Superior temporal gyrus (tissue), 1 donor: ENCODE measurements at regions not wholly inside any gene's neighbourhood (a gene's known extent, or its start where the extent isn't known, plus 50 kb on each side); places are given as distances from the start of the nearest gene placed in this dataset.

Experiments used
- DNase-seq: peaks from one replicate; pipeline ENCODE4 v3.0.0-alpha.2; 2016; ENCODE audit errors: extremely low spot score

DNA sequence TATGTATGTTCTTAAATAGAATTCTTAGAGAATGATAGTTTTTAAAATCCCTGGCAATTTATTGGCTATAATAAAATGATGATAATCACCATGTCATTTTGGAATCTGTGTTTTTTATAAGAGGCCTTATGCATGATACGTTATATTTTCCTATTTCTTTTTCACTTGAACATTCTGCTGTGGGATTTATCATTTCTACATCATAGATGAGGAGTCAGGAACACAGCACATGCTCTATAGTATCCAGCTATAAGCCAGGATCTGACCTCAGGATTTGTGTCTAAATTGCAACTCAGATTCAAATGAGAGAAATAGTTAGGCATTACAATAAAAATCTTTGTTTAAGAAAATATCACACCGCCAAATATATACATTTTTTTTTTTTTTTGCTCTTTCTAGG is 928.0 kb downstream of the EFNB2 start:
- no peak for DNase-seq

DNA sequence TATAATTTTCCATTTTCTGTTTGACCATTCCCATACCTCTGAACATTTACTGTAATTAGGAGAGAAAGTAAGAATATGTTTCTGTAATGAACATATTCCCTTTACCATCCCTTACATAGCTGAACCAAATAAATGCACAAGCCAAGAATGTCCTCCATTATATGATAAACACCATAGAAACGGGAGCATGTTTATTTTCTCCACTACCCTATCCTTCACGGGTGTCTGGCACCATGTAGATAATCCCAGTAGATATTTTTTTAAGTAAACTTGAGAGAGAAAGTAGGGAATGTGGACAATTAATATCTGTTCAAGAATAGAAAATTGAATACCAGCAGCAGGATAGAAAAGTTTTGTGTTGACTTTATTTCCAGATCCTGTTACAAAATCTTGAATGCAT is 928.4 kb downstream of the EFNB2 start:
- DNase-seq = no peak

DNA sequence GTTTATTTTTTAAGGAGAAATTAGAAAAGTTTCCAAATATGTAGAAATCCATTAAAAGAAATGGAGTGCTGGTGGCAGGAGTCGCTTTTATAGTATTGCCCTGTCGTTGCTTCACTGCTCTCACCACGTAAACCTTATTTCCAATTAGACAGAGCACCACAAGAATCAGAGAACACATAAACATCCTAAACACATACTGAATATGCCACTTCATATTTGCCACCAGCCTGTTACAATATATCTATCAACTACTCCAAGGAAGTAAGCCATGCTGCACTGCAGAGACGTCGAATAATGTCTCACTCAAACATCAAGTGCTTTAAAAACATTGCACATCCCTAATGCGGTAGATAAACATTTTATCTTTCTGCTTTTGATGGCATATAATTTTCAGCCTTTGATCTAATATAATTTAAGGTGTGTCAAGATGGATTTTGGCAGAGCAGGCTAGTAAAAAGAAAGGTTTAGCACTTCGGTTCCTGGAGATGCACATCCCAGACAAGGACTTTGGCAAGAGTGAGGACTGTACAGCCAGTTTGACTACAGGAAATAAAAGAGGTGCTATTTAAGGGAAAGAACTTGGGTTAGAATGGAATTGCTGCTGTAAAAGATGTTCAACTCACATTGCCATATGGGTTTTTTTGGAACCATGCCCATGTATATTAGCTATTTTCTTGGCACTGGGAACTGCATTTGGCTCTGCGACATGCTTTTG is 932.3 kb downstream of the EFNB2 start:
- DNase-seq = peak; percentile 44

DNA sequence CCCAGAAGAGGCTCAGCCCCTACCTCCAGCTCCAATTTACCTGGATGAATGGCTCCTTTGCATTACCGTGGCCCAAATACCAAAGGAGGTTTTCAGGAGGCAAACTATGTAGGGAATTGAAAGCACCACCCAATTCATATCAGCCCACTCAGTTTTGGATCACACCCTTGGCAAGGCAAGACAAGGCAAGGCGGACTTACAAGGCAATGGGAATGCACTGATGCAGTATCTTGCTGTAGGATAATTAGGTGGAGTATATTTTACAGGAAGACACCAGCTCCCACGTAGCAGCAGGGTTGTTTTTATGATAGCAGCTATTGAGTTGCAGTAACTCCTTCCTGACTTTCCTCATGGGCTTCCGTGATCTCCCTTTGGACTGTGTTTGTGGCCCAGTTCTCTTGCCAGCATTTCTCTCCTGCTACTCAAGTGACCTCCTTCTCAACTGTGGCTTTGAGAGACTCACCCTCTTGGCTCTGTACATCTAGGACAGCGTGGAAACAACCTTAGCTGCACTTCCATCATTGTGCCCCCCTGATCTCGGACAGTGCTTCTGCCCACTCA is 935.9 kb downstream of the EFNB2 start:
- no peak for DNase-seq

DNA sequence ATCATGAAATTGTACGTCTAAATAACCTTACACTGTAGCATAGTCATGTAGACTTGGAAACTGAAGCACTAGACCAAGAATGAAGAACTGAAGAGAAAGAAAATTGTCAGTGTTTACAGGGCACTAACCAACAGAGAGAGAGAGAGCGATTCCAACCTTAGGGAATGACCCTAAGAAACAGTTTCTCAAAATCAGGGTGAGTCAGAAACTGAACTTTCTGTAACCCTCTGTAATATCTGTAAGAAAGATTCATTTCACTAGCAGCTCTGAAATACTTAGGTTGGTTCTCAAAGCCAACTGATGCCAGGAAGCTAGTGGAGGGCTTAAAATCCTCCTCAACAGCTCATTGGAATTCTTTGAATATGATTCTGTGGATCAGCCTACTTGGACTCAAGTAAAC is 936.9 kb downstream of the EFNB2 start:
- no peak for DNase-seq

DNA sequence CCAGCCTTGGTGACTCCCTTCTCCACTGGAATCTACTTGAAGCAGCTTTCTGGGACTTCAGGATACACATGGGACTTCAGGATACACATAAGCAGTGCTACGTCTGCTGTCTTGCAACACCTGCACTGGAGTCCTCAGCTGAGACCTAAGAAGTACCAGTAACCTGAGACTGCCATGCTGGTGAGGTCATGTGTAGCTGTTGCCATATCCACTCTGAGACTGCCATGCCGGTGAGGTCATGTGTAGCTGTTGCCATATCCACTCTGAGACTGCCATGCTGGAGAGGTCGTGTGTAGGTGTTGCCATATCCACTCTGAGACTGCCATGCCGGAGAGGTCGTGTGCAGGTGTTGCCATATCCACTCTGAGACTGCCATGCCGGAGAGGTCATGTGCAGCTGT is 937.9 kb downstream of the EFNB2 start:
- no peak for DNase-seq

DNA sequence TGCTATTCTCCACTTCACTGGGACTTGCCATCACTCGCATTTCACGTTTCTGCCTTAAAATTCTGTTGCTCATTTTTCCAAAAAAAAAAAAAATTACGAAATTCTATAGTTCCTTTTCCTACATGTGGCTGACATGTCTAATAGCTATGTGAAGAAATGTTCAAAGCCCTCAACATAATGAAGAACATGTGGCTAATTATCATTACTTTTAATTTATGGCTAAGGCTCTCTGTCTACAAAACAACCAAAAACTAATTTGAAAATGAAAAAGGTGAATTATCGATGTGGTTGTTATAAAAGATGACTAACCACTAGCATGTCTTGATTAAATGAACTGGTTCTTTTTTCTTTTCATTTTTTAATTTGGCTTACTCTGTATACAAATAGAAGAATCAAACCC is 940.0 kb downstream of the EFNB2 start:
- no peak for DNase-seq

DNA sequence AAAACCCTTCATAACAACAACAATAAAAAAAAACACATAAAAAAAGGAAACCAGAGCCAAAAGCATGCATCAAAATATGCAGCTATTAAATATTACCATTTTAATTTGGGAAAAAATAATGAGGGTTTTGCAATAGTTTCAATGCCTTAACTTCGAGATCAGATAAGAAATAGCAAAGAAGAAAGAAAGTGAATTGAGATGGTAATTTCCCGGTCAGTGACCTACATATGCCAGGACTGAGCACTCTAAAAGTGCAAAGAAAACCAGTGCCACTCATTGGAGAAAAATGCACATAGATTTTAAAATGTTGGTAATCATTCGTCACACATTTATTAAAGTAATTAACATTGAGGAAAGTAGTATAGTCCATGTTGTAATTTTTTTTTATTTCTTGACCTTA is 944.2 kb downstream of the EFNB2 start:
- no peak for DNase-seq

DNA sequence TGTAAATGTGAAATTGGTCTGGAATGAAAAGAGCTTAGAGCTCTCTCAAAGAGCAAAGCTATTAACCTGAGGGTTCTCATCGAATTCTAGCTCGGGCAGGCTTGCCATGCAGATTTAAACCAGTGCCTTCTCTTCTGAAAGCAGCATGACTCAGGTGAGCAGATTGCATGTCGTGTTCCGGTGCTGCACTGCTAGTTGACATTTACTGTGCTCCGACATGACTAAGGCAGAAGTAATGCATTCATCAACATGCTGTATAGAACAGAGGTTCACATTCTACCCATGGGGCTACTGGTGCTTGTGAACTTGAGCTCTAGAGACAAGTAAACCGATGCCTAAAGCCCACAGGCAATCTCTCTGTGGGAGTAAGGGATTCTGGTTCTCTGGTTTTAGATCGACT is 947.7 kb downstream of the EFNB2 start:
- DNase-seq = no peak

DNA sequence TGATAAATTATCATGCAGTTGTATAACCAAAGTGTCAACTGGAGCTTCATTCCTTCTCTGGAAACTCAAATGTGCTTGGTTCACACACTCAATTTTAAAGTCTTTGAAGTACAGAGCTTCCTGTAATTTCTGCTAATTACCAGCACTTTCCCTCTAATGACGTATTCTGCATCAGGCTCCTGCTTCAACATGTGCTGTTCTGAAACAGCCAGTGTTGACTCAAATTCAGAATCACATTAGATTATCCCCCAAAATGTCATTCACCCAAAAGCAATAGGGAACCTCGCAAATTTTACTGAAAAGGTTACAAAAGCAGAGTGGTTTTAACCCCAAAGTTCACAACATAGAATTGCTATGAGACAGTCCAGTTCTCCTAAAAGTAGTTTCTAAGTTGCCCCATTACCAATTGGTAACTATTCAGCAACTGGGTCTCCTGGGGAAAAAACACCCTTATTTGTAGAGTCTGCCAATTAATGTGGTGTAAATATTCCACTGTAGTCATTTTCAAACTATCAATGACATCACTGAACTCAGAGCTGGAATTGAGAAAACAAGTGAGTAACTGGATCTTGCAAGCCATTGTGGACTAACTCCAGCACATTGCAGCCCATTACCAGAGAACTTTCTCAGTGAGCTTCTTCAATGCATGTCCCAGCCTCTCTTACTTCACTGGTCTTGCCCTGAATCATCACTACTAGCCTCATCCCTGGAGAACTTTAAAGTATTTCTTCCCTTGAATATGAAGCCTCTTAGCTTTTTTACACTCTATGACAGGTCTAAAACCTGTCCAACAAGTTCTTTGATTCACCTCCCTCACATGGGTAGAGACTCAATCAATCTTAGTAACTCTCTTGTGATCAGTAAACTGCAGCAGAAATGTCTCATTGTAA is 955.4 kb downstream of the EFNB2 start:
- DNase-seq = no peak

DNA sequence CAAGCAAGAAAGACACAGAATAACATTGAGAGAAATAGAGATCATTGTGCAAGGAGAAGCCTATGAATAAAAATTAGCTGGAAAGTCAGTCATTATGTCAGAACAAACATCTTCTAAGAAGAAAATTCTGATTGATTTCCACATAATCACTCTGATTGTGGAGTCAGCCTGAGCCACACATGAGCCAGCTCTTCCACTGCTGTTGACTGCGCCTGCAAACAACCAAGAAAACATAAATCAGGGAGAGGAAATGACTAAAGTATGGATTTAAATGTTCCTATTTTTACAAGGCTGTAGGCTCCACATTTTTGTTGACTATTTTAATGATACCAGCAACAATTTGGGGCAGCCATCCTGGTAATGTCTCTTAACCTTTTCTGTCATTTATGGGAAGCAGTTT is 962.3 kb downstream of the EFNB2 start:
- peak; percentile 11 for DNase-seq

DNA sequence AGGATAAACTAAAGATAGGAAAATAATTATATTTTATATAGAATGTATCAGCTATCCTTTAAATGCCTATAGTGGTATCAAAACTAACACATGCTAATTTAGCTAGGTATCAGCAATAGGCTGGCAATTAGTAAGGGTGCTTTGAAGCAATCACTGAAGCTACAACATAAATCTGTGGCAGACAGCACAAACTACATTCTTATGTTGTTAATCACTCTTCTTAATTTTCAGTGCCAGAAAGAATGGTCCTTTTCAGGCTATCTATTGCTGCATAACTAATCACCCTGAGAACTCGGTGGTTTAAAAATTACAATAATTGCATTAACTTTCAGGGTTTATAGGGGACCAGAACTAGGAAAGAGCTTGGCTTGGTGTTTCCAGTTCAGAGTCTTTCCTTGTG is 963.1 kb downstream of the EFNB2 start:
- DNase-seq = no peak

DNA sequence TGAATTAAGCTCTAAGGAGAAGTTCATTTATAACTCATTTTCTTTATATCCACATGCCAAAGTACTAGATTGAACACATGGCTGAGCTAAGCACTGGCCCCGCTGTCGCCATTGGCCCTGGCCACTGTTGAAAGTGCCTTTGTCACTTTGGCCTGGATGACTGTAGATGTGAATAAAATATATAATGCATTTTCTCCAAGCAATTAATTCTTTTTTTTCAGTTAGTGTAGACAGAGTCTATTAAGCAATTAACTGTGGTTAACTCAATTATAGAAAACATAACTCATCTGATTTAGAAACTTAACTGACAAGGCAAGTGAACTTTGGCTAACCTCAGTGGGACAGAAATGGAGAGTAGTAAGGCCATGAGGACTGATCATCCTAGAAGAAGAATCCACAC is 965.6 kb downstream of the EFNB2 start:
- DNase-seq = no peak

DNA sequence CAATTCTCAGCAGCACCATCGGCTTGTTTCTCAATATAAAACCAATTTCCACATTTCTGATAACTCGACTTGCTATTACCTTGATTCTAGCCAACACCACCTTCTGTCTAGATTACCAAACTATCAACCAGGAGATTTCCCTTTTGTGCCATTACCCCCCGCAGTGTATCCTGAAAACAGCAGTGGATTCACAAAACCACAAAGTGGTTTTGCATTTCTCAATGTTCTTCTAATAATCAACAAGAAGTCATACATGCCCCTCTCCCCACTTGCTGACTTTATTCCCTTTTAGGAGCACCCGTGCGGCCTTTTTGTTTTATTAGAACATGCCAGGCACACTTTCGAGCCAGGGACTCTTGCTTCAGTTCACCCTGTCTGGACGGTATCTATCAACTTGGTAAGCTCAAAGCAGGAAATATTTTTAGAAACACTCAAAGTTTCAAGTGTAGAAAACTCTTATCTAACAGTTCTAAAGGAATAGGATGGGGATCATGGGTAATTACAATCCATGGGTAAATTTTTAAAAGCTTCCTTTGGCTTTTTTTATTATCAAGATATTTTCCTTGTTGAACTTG is 967.4 kb downstream of the EFNB2 start:
- DNase-seq = no peak

DNA sequence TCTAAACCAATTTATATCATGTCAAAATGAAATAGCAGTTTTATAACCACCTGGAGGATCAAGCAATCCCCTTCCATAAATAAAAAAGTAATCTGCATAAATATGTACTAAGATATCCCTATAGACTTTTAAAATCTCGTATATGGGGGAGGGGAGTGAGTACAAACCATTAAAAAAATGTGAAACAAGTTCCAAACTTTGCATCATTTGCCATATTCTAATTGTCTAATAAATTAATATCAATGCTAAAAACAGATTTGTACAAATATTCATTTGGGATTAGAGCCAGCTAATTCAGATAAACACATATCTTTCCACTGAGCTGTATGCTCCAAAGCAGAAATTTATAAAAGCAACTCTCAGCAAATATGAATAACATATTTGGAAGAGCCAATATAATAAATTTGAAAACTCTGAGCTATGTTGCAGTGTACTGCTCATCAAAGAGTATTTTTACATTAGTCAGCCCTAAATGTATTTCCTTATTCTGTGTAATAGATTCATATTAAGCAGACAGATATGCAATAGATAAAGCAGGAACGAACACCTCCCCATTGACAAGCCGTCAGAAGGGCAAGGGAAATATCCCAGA is 970.2 kb downstream of the EFNB2 start:
- DNase-seq = no peak

DNA sequence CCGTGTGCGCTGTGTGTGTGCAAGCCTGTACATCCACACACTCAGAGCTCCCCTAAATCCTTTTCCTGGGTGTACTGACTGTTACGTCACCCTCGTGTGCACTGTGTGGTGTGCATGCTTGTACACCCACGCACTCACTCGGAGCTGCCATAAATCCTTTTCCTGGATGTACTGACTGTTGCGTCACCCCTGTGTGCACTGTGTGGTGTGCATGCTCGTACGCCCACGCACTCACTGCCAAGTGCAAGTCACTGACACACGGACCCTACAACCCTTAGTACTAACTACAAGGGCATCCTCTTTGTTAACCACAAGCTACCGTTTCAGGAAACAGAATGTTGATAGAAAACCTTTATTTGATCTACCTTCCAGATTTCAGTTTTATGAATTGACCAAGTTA is 983.4 kb downstream of the EFNB2 start:
- DNase-seq = no peak

DNA sequence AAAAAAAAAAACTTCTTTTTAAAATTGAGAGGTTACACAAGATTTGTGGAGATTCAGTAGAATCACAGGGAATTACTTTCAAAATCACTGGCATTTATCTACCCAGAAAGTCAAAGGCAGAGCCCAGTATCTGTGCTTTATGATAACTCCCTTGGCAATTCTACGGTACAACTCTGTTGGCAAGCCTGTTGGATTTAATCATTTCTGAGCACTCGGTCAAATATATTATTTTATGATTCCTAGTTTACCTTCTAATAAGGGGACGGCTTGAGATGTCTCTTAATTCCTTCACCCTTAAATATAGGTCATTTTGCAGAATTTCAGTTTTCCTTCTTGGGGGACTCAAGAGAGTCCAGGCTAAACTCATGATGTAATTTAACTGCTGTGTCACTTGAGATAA is 987.6 kb downstream of the EFNB2 start:
- no peak for DNase-seq

DNA sequence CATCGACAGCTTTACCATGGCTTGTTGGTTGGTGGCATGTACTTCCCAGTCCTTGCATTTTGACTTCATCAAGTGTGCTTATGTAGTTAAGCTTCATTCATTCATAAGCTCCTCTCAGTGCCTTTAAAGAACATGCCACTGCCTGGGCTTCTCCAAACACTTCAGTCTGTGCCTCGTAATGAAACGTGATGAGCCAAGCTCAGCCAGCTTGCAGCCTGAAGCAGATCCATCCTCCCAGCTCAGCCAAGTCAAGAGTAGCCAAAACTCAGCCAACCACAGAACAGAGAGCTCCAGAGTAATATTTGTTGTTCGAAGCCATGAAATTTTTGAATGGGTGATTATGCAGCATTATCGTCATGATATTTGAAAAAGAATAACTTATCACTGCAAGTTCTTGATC is 989.7 kb downstream of the EFNB2 start:
- DNase-seq = no peak

DNA sequence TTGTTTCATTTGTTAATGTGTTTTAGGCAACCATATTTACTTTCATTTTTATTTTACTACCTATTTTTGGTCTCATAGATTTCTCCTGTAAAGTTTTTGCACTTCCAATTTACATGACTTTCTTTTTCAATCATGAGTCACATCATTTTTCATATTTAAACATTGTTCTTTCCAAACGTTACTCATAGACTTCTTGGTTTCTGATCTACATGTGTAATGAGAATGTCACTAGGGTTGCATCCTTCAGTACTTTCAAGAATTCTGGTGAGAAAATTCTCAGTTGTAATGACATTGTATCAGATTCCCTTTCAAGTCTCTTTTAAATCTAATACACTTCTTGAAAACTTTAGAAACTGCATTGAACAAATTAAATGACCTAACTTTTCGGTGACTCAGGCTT is 991.7 kb downstream of the EFNB2 start:
- DNase-seq = no peak

DNA sequence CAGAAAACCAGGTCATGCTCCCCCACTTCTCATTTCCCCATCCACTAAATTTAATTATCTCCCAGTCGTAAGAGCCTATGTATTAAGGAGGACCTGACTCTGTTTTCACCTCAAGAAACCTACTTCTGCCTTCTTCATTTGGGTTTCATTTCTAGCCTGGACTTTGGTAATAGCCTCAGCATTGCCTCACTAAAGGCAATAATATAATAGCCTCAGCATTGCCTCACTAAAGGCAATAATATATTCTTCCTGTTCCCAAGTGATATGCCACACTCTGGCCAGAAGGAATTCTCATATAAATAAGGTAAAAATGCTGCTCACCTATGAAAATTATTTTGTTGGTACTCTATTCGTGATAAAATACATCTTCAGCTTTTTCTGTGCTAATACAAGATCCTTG is 993.9 kb downstream of the EFNB2 start:
- DNase-seq = no peak

DNA sequence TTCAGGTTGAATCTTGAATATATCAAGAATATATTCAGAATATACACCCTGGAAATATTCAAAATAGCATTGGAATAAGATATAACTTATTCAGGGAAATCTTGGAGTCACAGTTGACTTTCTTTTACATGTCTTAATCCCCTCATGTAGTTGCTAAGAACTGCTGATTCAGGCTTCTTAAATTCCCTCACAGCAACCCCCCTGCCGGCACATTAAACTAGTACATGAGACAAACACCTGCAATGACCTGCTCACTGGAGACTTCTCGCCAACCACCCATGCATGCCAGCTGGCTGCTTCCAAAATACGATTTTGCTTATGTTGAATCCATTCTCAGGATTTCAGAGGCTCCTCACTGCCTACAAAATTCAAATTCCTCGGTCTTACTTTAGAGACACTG is 997.1 kb downstream of the EFNB2 start:
- no peak for DNase-seq

DNA sequence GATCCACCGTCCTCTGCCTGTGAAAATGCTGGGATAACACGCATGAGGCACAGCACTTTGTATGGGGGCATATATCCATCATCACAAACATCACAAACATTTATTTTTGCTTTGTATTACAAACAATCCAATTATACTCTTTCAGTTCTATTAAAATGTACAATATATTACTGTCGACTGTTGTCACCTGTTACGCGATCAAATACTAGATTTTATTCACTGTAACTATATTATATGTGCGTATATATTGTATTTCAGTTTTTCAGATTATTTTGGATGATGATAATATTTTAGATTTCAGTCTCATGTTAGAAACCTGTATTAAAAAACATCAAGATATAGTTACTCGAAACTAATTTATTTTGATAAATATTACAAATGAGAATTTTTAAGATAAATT is 998.3 kb downstream of the EFNB2 start:
- DNase-seq = no peak
